Fibroblast of skin of left quadriceps (primary cell): ENCODE measurements at regions not wholly inside any gene's neighbourhood (a gene's known extent, or its start where the extent isn't known, plus 50 kb on each side); places are given as distances from the start of the nearest gene placed in this dataset.
A peak's percentile ranks its signal among the peaks of the same experiment; 100 is the strongest.
"Not testable (repeated sequence)": the region's sequence is repeated elsewhere in the genome, so short reads cannot be mapped to it uniquely, and the experiment has no call there.

Experiments used
- DNase-seq, 2 experiments: peaks; one replicate each; pipeline ENCODE4 v3.0.0-alpha.2; 2013; ENCODE audit warnings: low read depth in 2 of 2

- no peak for DNase-seq
Observed at GRCh38 chr6:144394210-144394609, 109.1 kb downstream of the UTRN start.

- no peak for DNase-seq
Observed at GRCh38 chr6:144395014-144395413, 109.9 kb downstream of the UTRN start.

GRCh38 chr6:144395826-144396225 lies 110.7 kb downstream of the UTRN start:
- DNase-seq, result no peak

- no peak for DNase-seq
Observed at GRCh38 chr6:144397141-144397540, 112.0 kb downstream of the UTRN start.

- DNase-seq, result no peak
Observed at GRCh38 chr6:144400321-144400720, 115.2 kb downstream of the UTRN start.

- DNase-seq, result no peak
Observed at GRCh38 chr6:144401736-144402733, 116.9 kb downstream of the UTRN start.

- DNase-seq, result no peak
Observed at GRCh38 chr6:144402750-144403149, 117.6 kb downstream of the UTRN start.

GRCh38 chr6:144405163-144405562 lies 120.0 kb downstream of the UTRN start:
- no peak for DNase-seq

- no peak for DNase-seq
Observed at GRCh38 chr6:144406796-144407195, 121.7 kb downstream of the UTRN start.

- DNase-seq, result no peak
Observed at GRCh38 chr6:144408161-144408560, 123.0 kb downstream of the UTRN start.

GRCh38 chr6:144410059-144410458 lies 124.9 kb downstream of the UTRN start:
- no peak for DNase-seq

- not testable (repeated sequence) for DNase-seq
Observed at GRCh38 chr6:144410574-144410973, 125.4 kb downstream of the UTRN start.

GRCh38 chr6:144411531-144412165 lies 126.5 kb downstream of the UTRN start:
- DNase-seq, result no peak

GRCh38 chr6:144413418-144413817 lies 128.3 kb downstream of the UTRN start:
- no peak for DNase-seq

- DNase-seq, result peak in 1 of 2 experiments; percentile 46
Observed at GRCh38 chr6:144415014-144415413, 129.9 kb downstream of the UTRN start.

- peak in 1 of 2 experiments; percentile 23 for DNase-seq
Observed at GRCh38 chr6:144415835-144416237, 130.7 kb downstream of the UTRN start.

GRCh38 chr6:144416244-144416643 lies 131.1 kb downstream of the UTRN start:
- DNase-seq, result no peak

GRCh38 chr6:144416773-144417172 lies 131.6 kb downstream of the UTRN start:
- DNase-seq, result no peak

GRCh38 chr6:144417681-144418080 lies 132.5 kb downstream of the UTRN start:
- no peak for DNase-seq

GRCh38 chr6:144418959-144419545 lies 133.9 kb downstream of the UTRN start:
- no peak for DNase-seq

GRCh38 chr6:144423167-144423566 lies 138.0 kb downstream of the UTRN start:
- no peak for DNase-seq

- DNase-seq, result no peak
Observed at GRCh38 chr6:144429753-144430152, 144.6 kb downstream of the UTRN start.
